ENCODE measurements at regions not wholly inside any gene's neighbourhood (a gene's known extent, or its start where the extent isn't known, plus 50 kb on each side); places are given as distances from the start of the nearest gene placed in this dataset.

DNA sequence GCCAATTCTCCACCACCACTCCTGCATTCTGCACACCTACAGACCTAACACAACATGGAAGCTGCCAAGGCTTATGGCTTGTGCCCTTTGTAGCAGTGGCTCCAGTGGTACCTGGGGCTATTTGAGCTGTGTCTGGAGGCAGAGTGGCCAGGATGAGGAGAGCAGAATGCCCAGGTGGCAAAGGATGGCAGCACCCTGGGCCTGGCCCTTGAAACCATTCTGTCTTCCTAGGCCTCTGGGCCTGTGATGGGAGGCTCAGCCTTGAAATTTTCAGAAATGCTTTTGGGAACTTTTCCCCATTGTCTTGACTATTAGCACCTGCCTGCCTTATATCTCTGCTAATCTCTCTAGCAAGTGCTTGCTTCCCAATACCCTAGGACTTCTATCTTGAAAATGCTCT lies 241.7 kb downstream of the TMEM167A start:
- DNase-seq = no peak

DNA sequence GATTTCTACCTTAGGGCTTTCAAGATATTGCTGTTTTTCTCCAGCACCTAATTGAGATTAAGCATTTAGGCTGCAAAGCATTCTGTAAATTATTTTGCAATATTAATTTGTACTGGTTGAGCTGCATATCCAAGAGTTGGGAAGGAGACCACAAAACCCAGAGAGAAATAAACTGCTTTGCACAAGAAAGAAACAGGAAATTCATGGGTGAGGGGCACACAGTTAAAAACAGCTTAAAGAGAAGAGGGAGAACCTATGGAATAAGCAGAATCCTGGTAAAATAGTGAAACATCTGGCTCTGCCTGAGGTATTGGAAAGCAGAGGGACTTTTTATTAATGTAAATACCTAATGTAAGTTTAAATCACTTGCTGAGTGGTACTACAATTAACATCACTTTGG lies 243.0 kb downstream of the TMEM167A start:
- no peak for DNase-seq

DNA sequence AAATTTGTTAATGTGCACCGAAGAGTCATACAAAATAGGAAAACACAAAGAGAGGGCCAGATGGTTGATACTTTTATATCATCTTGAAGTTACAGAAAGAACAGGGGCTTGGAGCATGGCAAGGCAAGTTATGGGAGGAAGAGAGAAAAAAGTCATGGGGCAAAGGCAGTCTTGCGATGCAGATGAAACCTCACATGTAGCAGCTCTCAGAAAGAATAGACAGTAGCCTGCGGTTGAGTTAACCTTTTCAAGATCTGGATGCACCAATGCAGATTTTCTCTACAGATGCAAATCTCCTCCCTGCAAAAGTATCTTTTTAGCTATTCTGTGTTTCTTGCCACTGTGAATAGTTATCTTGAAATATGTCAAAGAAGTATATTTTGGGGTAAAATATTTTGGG lies 243.9 kb downstream of the TMEM167A start:
- no peak for DNase-seq

DNA sequence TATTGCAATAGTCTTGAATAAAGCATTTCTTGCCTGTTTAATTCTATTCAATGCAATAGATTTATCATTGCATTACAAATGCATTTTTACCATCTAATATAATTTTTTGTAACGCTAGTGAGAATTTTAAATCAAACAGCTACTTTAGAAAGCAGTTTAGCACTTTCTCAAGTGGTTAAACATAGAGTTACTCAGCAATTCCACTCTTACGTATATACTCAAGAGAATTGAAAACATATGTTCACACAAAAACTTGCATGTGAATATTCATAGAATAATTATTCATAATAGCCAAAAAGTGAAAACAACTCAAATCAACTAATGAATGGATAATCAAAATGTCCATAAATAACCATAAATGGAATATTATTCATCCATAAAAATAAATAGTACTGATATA lies 244.7 kb downstream of the TMEM167A start:
- no peak for DNase-seq

DNA sequence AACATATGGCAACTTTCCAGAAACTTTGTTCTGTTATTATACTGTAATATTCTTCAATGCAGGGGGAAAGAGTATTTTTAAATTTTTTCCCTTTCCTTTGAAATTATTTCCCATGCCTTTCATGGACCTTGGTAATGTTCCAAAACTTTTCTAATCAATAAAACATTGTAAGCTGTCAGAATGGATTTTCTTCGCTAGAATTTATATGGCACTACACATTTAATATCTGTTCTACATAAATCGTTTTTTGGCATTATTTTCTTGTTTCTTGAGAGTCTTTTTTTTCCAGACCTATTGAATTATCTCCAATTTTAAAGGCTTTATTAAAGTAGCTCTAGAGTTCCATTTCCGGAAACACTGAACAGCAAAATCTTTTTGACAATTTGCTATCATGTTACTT lies 249.0 kb downstream of the TMEM167A start:
- no peak for DNase-seq

DNA sequence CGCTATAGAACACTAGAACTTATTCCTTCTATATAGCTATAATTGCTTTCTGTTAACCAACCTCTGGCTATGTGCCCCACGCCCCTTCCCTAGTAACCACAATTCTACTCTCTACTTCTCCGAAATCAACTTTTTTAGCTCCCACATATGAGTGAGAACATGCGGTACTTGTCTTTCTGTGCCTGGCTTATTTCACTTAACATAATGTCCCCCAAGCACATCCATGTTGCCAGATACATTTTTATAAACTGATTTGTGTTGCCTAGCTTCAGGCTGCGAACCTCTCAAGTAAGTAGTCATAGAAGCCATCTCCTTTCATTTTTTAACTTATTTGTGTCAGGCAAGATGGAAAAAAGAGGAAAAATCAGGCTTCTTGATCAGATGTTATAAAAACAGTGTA lies 249.5 kb downstream of the TMEM167A start:
- no peak for DNase-seq

DNA sequence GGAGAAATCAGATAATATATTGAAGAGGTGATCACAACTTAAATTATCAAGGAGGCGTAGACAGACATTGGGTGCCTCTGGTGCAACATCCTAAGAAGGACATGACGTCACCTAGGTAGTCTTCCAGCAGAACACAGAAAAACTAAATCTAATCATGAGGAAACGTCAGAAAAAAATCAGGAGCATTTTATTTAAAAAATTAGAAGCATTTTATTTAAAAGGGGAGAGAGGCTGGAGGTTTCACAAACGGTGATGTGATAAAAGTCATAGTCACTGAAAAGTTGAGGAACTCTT lies 254.6 kb downstream of the TMEM167A start:
- DNase-seq = no peak

DNA sequence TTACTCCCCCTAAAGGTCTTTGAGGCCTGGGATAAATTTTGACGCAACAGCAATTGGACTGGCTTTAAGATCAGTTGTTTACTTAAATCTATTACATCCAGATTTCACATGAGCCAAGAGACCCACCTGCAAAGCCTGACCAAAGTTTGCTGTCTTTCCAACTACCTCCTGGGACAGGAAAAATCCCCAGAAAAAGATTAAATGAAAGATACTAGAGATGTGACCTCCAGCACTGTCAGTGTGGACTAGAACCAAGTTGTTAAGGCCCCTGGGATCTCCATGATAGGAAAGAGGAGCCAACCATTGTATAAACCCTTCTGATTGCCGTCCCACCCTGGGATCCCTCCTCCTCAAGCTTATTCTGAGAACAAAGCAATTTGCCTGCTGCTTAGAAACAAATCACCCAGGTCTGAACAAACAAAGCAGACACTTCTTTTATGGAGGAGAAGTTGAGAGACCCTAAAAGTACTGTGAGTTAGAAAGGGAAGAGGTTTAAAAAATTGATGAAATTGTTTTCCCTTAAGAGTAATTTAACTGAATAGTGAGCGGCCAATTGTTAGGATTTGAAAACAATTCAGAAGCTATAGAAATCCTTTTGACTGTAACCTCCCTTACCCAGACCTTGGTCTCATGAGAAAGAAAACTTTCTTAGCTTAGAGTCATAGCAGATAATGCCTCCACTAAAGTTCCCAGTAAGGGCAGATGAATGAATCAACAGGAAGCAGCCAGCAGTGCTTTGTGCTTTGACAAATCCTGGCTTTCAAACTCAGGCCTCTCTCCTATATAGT lies 255.2 kb downstream of the TMEM167A start:
- DNase-seq = no peak

DNA sequence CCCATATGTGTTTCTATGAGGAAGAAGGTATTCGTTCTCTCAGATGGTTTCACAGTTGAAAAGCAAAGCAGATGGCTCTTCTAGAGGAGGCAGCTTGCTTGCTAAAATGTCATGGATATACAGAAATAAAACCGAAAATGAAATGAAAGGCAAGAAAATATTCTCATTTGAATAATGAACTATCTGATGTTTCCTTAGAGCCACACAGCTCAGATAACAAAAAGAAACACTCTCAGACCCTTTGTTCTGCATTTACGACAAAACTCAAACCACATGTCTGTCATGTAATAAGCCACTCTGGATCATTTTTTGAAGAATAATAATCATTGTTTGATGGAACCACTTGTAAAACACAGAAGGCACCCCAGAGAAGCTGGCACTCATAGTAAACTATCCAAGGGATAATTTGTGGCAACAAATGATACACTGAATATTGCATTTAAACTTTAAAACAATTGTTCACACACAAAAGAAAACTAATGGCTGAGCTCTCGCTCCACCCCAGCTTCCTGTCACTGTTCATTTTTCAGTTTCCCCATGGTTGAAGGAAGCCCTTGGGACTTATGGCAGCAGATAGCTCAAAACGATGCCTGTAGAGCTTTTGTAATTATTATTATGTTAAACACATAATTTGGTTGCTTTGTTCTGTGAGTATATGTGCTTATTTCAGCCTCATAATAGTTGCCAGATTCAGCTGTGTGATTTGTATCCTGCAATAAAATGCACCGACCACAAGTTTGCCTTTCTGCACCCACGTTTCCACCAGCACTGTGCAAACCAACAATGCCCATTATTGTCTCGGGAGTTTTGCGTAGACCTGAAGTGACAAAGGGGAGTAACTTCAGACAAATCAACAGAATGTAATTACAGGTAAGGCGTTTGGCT lies 256.0 kb downstream of the TMEM167A start:
- no peak for DNase-seq

DNA sequence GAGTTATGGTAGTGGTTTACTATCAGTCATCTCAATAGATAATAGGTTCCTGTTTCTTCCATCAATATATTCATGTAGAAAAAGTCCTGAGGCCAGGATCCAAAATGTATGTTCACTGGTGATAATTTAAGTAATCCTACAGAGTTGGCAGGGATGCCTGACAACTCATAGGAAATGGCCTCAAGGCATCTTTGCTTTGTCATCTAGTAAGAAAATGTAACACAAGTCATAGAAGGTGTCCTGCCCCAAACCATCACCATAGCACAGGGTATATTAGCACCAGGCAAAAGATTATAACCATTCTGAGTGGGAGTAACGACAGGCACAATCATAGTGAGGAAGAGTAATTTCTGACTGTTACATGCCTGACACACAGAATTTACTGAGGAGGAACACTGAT lies 257.0 kb downstream of the TMEM167A start:
- DNase-seq = no peak

DNA sequence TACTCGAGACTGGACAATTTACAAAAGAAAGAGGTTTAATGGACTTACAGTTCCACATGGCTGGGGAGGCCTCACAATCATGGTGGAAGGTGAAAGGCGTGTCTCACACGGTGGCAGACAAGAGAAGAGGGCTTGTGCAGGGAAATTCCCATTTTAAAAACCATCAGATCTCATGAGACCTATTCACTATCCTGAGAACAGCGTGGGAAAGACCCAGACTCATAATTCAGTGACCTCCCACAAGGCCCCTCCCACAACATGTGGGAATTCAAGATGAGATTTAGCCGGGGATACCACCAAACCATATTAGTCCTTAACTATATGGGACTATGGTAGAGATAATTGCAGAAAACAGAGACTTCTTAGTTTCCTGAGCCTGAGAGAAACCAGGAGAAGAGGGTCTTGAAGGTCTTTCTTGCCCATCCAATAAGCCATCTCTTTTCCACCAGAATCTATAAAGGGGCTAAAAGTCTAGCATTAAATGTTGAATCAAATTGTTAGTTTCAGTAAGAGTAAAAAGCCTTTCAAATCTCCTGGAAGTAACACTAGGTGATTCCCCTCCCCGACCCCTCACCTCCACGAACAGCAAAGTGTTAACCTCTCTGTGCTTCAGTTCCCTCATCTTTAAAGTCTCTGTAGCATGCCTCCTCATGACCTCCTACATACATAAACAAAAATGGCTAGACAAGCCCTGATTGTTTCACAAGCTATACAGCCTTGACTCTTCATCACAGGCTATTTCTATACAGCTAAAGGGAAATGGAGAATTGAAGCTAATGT lies 259.1 kb downstream of the TMEM167A start:
- DNase-seq = no peak

DNA sequence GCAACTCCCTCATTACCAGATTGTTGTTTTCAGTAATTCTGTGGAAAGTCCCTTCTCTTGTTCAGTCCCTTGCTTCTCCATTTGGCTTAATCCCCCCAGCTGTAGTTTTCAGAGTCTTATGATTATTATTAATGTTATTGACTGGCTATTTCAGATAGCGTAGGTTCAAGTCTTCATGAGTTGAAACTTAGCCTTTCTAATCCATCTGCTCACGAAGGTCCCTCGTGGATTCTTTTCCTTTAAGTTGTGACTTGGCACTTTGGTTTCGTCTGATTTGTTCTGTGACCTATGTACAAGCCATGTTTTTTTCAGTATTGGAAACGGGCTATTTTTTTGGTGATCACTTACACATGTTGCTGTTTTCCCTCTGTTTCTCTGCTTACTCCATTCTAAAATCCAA lies 260.3 kb downstream of the TMEM167A start:
- DNase-seq = no peak

DNA sequence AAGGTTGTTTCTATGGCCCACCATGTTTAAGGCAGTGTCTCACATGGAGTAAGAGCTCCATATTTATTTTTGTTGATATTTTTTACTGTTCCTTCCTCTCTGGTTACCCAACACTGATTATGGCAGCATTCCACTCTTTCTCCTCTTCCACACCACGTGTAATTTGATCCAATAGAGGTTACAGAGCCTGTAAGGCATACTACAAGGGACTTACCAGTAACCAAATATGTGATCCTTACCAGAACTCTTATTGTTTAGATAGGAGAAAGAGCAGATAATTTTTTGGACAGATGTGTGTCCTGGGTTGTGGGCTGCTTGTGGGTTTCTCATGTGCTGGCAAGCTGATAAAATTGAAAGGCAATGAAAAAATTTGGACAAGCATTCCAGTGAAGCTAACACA lies 261.3 kb downstream of the TMEM167A start:
- no peak for DNase-seq

DNA sequence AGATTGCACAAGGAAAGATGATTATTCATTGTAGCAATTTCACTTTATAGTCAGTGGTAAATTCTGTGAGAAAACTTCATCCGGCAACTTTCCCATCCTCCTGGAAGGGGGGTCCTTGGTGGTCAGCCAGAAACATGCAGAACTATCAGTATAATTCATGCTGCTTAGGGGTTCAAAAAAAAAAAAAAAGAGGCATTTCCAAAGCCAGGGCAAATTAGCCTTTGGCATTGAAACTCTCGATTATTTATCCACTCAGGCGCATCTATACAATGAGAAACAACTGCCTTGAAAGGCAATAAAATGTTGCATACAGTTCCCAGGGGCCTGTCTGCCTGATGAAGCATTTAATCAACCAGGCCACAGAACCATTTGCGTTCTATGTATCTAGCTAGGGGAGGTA lies 263.3 kb downstream of the TMEM167A start:
- DNase-seq = no peak

DNA sequence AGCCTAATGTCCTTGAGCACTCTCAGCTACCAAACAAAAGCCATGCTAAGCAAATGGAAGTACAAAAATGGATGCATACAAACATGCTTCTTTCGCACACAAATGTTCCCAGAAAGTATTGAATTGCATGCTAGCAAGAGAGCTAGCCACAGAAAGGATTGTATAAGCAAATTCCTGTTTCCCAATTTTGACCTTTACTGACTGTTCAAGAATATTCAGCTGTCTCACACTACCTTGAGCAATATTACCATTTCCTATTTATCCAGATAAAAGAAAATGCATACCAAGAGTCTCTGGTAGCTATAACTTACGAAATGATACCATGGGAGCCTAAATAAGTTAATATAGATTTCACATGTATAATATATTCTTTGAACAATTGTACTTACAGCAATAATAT lies 264.6 kb downstream of the TMEM167A start:
- DNase-seq = no peak

DNA sequence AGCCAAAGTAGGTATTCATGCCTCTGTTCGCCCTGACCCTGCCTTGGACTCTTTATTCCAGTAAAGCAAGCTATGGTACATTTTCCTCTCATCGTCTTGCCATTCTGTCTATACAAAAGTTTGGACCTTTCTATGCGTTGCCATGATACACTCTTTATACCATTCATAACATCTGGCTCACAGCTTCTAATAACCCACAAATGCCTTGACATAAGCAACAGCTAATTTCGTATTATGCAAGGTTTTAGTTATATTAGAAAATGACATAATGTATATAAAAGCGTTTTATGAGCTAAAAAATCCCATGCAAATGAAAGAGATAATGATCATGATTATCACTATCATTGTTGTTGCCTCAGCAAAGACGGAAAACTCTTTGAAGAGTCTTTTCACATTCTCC lies 265.7 kb downstream of the TMEM167A start:
- DNase-seq = no peak

DNA sequence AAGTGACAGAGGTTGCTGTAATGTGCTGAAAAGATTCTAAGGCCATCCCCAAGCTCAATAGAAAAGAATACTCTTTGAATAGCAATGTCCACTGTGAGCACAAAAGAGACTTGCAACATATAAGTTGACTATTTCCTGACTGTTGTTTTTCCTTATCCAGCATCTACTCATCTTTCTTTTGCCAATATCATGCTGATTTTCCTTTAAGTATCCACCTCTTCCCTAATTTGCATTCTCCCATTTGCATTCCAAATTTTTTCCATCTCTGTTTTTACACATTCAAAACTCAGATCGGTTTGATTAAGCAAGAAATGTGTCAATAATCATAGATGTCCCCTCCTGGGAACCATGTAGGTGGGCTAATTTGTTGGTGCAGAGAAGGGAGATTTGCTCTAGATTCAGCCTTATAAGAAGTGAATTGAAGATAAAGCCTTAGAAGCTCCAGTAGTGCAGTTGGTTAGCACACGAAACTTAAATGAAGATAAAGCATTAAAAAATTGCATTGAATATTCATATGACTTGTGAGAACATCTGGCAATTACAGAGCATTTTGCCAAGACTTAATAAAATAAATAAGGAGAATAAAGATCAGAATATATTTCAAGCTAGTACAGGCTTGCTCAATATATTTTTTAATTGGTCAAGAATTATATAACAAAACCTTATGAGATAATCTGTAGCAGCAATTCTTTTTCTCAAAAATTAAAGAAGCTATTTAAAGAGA lies 267.6 kb downstream of the TMEM167A start:
- DNase-seq = no peak

DNA sequence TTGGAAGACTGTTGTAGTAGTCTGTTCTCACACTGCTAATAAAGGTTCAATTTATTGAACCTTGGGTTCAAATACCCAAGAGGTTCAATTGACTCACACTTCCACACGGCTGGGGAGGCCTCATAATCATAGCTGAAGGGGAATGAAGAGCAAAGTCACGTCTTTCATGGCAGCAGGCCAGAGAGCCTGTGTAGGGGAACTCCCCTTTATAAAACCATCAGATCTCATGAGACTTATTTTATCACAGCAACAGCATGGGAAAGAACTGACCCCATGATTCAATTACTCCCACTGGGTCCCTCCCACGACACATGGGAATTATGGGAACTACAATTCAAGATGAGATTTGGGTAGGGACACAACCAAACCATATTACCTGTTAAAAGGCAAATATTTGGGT lies 268.2 kb downstream of the TMEM167A start:
- DNase-seq = peak; percentile 1 to 8

DNA sequence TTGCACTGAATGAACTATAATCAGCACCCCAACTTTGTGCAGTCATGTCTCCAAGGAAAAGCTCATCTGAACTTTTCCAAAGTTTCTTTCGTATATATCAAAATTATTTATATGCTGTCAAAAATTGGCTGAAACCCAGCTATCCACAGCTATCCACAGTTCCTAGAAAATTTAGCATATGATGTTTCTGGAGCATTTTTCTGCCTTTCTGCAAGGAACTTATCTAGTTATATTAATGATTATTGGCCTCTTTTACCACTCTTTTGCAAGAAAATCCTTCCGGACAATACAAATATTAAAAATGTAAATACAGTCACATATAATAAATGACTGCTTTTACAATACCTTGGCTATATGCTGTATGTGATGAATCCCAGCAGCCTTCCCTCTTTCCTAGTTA lies 270.2 kb downstream of the TMEM167A start:
- DNase-seq = no peak

DNA sequence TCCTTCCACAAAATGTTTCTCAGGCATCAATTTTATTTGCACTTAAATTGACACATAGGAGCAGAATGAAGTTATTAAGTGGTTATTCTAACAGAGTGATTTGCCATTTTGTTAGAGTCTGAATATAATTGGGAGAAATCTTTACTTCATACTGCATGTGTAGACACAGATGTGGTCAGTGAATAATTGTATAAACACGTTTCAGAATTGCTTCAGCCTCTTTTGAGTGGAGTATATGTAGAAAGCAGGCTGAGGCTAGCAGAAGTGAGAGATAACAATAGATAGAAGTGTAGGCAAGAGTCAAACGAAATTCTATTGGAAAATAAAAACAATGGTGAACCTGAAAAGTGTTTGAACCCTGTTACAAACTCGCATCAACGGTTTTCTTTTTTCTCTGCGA lies 270.7 kb downstream of the TMEM167A start:
- DNase-seq = no peak

DNA sequence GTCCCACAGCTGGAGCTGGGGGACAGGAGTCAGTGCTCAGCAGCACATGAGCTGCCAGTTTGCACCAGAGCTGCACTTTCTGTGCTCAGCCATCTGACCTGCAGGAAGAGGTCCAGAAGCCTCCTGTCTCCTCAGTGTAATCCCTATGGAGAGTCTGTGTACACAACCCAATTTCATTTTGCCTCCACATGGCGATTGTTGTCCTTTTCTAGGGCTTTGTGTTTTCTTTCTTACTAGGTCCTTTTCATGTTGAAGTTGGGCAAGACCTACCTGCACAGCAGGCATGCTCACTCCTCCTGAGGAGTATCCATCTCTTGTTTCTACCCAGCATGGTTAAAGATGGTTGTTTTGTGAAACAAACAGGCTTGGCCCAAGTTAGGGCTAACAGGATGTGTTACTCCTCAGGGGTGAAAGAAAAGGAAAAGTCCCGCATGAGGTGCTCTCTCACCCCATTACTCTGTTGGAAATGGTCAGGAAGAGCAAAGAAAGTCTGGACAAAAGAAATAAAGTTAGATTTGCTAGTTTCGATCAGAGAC lies 273.0 kb downstream of the TMEM167A start:
- no peak for DNase-seq

DNA sequence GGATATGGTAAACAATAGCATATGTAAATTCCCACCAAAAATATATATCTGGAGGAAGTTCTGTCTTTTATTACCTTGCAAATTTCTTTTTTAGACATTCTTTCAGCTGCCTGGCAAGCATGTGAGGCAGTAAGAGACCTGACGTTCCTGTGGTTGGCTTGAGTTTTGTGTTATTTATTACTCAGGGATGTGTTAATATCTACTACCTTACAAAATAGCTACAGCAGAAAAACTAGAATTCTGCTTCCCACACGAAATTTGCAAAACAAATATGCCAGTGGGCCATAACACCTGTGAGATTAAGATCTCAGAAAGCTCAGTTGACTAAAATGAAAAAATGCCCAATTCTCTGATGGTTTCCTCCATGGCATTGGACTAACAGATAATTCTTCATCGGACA lies 274.2 kb downstream of the TMEM167A start:
- no peak for DNase-seq

DNA sequence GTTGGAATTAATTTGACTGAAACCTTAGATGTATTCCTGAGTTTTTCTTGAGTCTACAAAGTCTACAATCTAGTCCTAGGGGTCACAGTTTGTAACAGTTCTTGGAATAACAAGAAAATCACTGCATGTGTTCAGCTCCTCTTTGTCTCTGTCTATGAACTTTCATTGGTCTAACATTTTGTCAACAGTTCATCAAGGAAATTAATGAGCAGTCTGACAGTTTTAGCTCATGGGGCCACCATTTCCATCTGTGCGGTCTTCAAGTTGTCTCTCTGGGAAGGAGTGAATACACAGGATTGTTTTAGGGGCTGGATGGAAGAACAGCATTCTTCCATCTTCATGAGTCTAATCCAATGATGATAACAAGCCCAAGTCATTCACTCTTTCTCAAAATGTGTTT lies 276.4 kb downstream of the TMEM167A start:
- no peak for DNase-seq

Data from activated CD4-positive, alpha-beta T cell treated with anti-CD3 and anti-CD28 coated beads, Interleukin-2, amount 50 U/mL, for 48 hours (primary cell).